K562 (cell line): ENCODE measurements at regions not wholly inside any gene's neighbourhood (a gene's known extent, or its start where the extent isn't known, plus 50 kb on each side); places are given as distances from the start of the nearest gene placed in this dataset.

Experiments used
- ATAC-seq: fragments of 200-7000 bp; cut with Tn5 transposase; 3 replicates; pipeline ENCODE4 v1.9.1; 2020; ENCODE audit warnings: moderate library complexity
- BruUV-seq: library from RNA; stranded (reverse); fragments of 400-500 nt; replicated peaks from 2 replicates; lab custom pipeline; 2021; lab: Mats Ljungman, UMichigan
- CTCF ChIA-PET: fragments of 300-600 bp; formaldehyde crosslinking; extraction: SDS; loops from one replicate; lab custom pipeline; 2021; ENCODE audit warnings: low intra/inter-chr PET ratio; lab: Yijun Ruan, JAX
- POLR2A ChIA-PET: fragments of 300-600, 350-650 bp; sonication (Branson Sonifier 250); formaldehyde crosslinking; extraction: SDS; loops from one replicate; lab custom pipeline; 2021; ENCODE audit warnings: antibody characterized with exemption, inconsistent platforms; lab: Yijun Ruan, JAX
- DNase-seq, 4 experiments: peaks; one replicate each; pipeline versions ENCODE4 v3.0.0 to v3.0.0-alpha.2; 2011 to 2018; ENCODE audit warnings: low spot score in 3 of 4, mixed read lengths in 3 of 4; ENCODE audit errors: extremely low read depth in 1 of 4
- FAIRE-seq: peaks from 2 replicates; lab custom pipeline; 2011; peaks lifted over from hg19 to GRCh38; lab: Jason Lieb, UNC
- H2AFZ ChIP-seq: 2 replicates; pipeline ENCODE4 v1.6.0; 2011; ENCODE audit warnings: low read depth, low read length, control low read depth, inconsistent platforms
- H3K27ac ChIP-seq: fragments of 200-600 bp; 3 replicates; pipeline ENCODE4 v1.8.0; 2011; ENCODE audit warnings: low read depth, mild to moderate bottlenecking, control low read depth, inconsistent platforms, low read length, moderate library complexity, mixed read lengths; ENCODE audit errors: extremely low read depth
- H3K27me3 ChIP-seq, 2 experiments: fragments of 300-600 bp in 1 of 2; 2 replicates in 1 of 2; 3 replicates in 1 of 2; pipeline versions ENCODE4 v1.6.0 to v1.8.0; 2011; ENCODE audit warnings: inconsistent platforms in 2 of 2, low read length in 2 of 2, mild to moderate bottlenecking in 1 of 2, mixed read lengths in 1 of 2, moderate library complexity in 1 of 2; ENCODE audit not compliant: control insufficient read depth in 2 of 2, insufficient read depth in 2 of 2
- H3K36me3 ChIP-seq: fragments of 300-600 bp; 3 replicates; pipeline ENCODE4 v1.8.0; 2011; ENCODE audit warnings: mild to moderate bottlenecking, low read length, inconsistent platforms; ENCODE audit not compliant: control insufficient read depth, insufficient read depth
- H3K4me1 ChIP-seq, 2 experiments: fragments of 200-600 bp in 1 of 2; replicated peaks in 1 of 2; 2 replicates in 1 of 2; 3 replicates in 1 of 2; pipeline versions ENCODE4 v1.5.1 to v1.8.0; 2011; ENCODE audit warnings: inconsistent platforms in 2 of 2, low read length in 2 of 2, mild to moderate bottlenecking in 1 of 2, mixed read lengths in 1 of 2, moderate library complexity in 1 of 2; ENCODE audit not compliant: control insufficient read depth in 2 of 2, insufficient read depth in 2 of 2
- H3K4me2 ChIP-seq: 2 replicates; pipeline ENCODE4 v1.6.1; 2011; ENCODE audit warnings: low read length, control low read depth, inconsistent platforms, mixed read lengths; ENCODE audit not compliant: insufficient read depth
- H3K4me3 ChIP-seq: fragments of 200-600 bp; sonication (generic), shearing (Covaris generic); 2 replicates; pipeline ENCODE4 v1.5.1; 2016; ENCODE audit warnings: control low read depth, inconsistent platforms
- H3K79me2 ChIP-seq: fragments of 200-600 bp; 3 replicates; pipeline ENCODE4 v1.8.0; 2011; ENCODE audit warnings: low read length, inconsistent platforms; ENCODE audit not compliant: control insufficient read depth, insufficient read depth
- H3K9ac ChIP-seq, 2 experiments: 2 replicates each; pipeline versions ENCODE4 v1.6.0 to v1.6.1; 2011; ENCODE audit warnings: low read depth in 2 of 2, low read length in 2 of 2, control low read depth in 1 of 2, inconsistent platforms in 1 of 2, mild to moderate bottlenecking in 1 of 2, mixed read lengths in 1 of 2; ENCODE audit not compliant: insufficient read depth in 1 of 2
- H3K9me1 ChIP-seq: one replicate; pipeline ENCODE4 v1.6.0; 2011; ENCODE audit warnings: inconsistent platforms, mild to moderate bottlenecking, low read length, moderate library complexity; ENCODE audit not compliant: control insufficient read depth, insufficient read depth
- H3K9me3 ChIP-seq: replicated peaks from 2 replicates; pipeline ENCODE4 v1.5.1; 2011; ENCODE audit warnings: low read depth, low read length, inconsistent platforms; ENCODE audit not compliant: control insufficient read depth, insufficient read depth
- H4K20me1 ChIP-seq: replicated peaks from 2 replicates; pipeline ENCODE4 v1.6.1; 2011; ENCODE audit warnings: low read length, inconsistent platforms, mixed read lengths; ENCODE audit not compliant: control insufficient read depth, insufficient read depth
- EHMT2 ChIP-seq: fragments of 450-650 bp; IDR thresholded peaks from 2 replicates; pipeline ENCODE4 v1.6.1; 2018; ENCODE audit warnings: antibody characterized with exemption
- HIVEP1 ChIP-seq: fragments of 250-450 bp; sonication (Bioruptor Pico); IDR thresholded peaks from 2 replicates; pipeline ENCODE4 v1.4.0; 2020; ENCODE audit warnings: mild to moderate bottlenecking
- HMG20A ChIP-seq: fragments of 450-650 bp; formaldehyde crosslinking; conservative IDR thresholded peaks from 2 replicates; pipeline ENCODE4 v1.4.0; 2020; ENCODE audit warnings: mild to moderate bottlenecking, mixed read lengths
- ZNF445 ChIP-seq: fragments of 250-450 bp; sonication (Bioruptor Pico); IDR thresholded peaks from 2 replicates; pipeline ENCODE4 v1.4.0; 2020; ENCODE audit warnings: low read depth, mild to moderate bottlenecking, moderate library complexity
- WGBS: fragments of 100-300 bp; shearing (Covaris generic); methylation state at CpG from one replicate; pipeline ENCODE4 v1.1.6; 2016; ENCODE audit warnings: low coverage, mixed read lengths; ENCODE audit not compliant: insufficient coverage; ENCODE audit errors: missing lambda C conversion rate; 5-methylcytosine and 5-hydroxymethylcytosine counted together
- in situ Hi-C: fragments of 300-500 bp; cut with MboI; formaldehyde crosslinking; loops from 4 replicates; pipeline ENCODE4 v1.15.0; 2018; ENCODE audit warnings: inconsistent platforms, mixed read lengths
- intact Hi-C: fragments of 100-400 bp; cut with micrococcal nuclease; formaldehyde crosslinking; loops from 2 replicates; pipeline ENCODE4 v1.14.2; 2022
- TF ChIP-seq, protein P1 (sequence below), 2 experiments: fragments of 450-650 bp in 1 of 2; sonication (generic) in 1 of 2; formaldehyde crosslinking in 1 of 2; IDR thresholded peaks; 2 replicates each; pipeline versions ENCODE4 v1.7.1 to v1.9.0; 2016 to 2022; ENCODE audit warnings: inconsistent platforms in 1 of 2, mild to moderate bottlenecking in 1 of 2, missing genetic modification reagents in 1 of 2

- 40% methylated on average over 1 of the region's 1 CpG for WGBS
- no peak overlapping the region for H3K9ac ChIP-seq
- ChIA-PET CTCF (no interaction called here), POLR2A (interaction anchor here (0.5 to 0.9 kb wide), 4 partner anchors 38 to 132 kb away, joined by 3 read pairs; no protein-coding TSS in a partner anchor)
- no peaks in the 10 kb centered on the region for H3K36me3 ChIP-seq
- H3K4me2 ChIP-seq: no peak overlapping the region
- 0 out of 2 replicates have a peak, but pooled peaks cover 2% of the 10 kb centered on the region for H3K9me3 ChIP-seq
- no peak overlapping the region for H3K4me3 ChIP-seq
- intact Hi-C loops: no loop called here
- in situ Hi-C loops: no loop called here
- no peak for ATAC-seq
- TF ChIP-seq EHMT2: no peak
- no peak for TF ChIP-seq ZNF445 (CRISPR knock-in tag)
- TF ChIP-seq HMG20A: no peak
- TF ChIP-seq HIVEP1 (CRISPR knock-in tag): no peak
- TF ChIP-seq, protein P1, sequence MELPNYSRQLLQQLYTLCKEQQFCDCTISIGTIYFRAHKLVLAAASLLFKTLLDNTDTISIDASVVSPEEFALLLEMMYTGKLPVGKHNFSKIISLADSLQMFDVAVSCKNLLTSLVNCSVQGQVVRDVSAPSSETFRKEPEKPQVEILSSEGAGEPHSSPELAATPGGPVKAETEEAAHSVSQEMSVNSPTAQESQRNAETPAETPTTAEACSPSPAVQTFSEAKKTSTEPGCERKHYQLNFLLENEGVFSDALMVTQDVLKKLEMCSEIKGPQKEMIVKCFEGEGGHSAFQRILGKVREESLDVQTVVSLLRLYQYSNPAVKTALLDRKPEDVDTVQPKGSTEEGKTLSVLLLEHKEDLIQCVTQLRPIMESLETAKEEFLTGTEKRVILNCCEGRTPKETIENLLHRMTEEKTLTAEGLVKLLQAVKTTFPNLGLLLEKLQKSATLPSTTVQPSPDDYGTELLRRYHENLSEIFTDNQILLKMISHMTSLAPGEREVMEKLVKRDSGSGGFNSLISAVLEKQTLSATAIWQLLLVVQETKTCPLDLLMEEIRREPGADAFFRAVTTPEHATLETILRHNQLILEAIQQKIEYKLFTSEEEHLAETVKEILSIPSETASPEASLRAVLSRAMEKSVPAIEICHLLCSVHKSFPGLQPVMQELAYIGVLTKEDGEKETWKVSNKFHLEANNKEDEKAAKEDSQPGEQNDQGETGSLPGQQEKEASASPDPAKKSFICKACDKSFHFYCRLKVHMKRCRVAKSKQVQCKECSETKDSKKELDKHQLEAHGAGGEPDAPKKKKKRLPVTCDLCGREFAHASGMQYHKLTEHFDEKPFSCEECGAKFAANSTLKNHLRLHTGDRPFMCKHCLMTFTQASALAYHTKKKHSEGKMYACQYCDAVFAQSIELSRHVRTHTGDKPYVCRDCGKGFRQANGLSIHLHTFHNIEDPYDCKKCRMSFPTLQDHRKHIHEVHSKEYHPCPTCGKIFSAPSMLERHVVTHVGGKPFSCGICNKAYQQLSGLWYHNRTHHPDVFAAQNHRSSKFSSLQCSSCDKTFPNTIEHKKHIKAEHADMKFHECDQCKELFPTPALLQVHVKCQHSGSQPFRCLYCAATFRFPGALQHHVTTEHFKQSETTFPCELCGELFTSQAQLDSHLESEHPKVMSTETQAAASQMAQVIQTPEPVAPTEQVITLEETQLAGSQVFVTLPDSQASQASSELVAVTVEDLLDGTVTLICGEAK (IDR thresholded peaks at IDR 0.05): peak; percentile 85
- TF ChIP-seq, protein P1 (CRISPR knock-in tag; IDR thresholded peaks at IDR 0.05): peak; percentile 40; the same call in 1 of the 2 replicates
- TF ChIP-seq, all 486 proteins: peak for 1
- H4K20me1 ChIP-seq: no peaks in the 10 kb centered on the region
- no peak for FAIRE-seq
- no peaks in the 10 kb centered on the region for H3K79me2 ChIP-seq
- H2AFZ ChIP-seq: peak overlapping the region; percentile 30
- H3K27me3 ChIP-seq: no peaks in the 10 kb centered on the region
- no TSS peak for BruUV-seq
- no peak for DNase-seq
- no peaks in the 10 kb centered on the region for H3K9me1 ChIP-seq
- no peak overlapping the region for H3K27ac ChIP-seq
- peaks cover 0 to 3% of the 10 kb centered on the region in 2 experiments; a peak in 2 of 5 replicates for H3K4me1 ChIP-seq
Observed at GRCh38 chr7:138405496-138405895, 54.6 kb upstream of the TRIM24 start.
